Naive B cell (primary cell): ENCODE measurements at regions not wholly inside any gene's neighbourhood (a gene's known extent, or its start where the extent isn't known, plus 50 kb on each side); places are given as distances from the start of the nearest gene placed in this dataset.
"Not testable (repeated sequence)": the region's sequence is repeated elsewhere in the genome, so short reads cannot be mapped to it uniquely, and the experiment has no call there.

Experiments used
- ATAC-seq, 2 donors: fragments of 150-1000 bp; cut with Tn5 transposase; 2 replicates each; pipeline ENCODE4 v1.10.0; 2021; ENCODE audit warnings: low read depth in 2 of 2, mild to moderate bottlenecking in 2 of 2, moderate library complexity in 2 of 2
- DNase-seq: peaks from one replicate; pipeline ENCODE4 v3.0.0; 2022
- H3K27ac Mint-ChIP-seq, 6 donors: one replicate each; pipeline ENCODE4 v1.8.0; 2020 to 2022; ENCODE audit warnings: mild to moderate bottlenecking in 6 of 6, mixed read lengths in 6 of 6, moderate library complexity in 5 of 6, inconsistent platforms in 2 of 6
- H3K27me3 Mint-ChIP-seq, 3 donors: one replicate each; pipeline ENCODE4 v1.8.0; 2021 to 2022; ENCODE audit warnings: mixed read lengths in 3 of 3, mild to moderate bottlenecking in 1 of 3
- H3K36me3 Mint-ChIP-seq, 2 donors: one replicate each; pipeline ENCODE4 v1.8.0; 2020 to 2022; ENCODE audit warnings: mixed read lengths in 2 of 2, inconsistent platforms in 1 of 2, mild to moderate bottlenecking in 1 of 2
- H3K4me1 Mint-ChIP-seq, 3 donors: one replicate each; pipeline ENCODE4 v1.8.0; 2020 to 2022; ENCODE audit warnings: mixed read lengths in 3 of 3, inconsistent platforms in 1 of 3, mild to moderate bottlenecking in 1 of 3, moderate library complexity in 1 of 3
- H3K4me3 Mint-ChIP-seq, 8 donors: one replicate each; pipeline ENCODE4 v1.8.0; 2020 to 2022; ENCODE audit warnings: mild to moderate bottlenecking in 8 of 8, mixed read lengths in 8 of 8, moderate library complexity in 8 of 8, inconsistent platforms in 2 of 8
- H3K9me3 Mint-ChIP-seq, 7 donors: one replicate each; pipeline ENCODE4 v1.8.0; 2020 to 2022; ENCODE audit warnings: mixed read lengths in 7 of 7, mild to moderate bottlenecking in 5 of 7, inconsistent platforms in 2 of 7, moderate library complexity in 1 of 7

GRCh38 chr6:25154034-25154596, 125.1 kb upstream of the CARMIL1 start:
- Mint-ChIP-seq H3K4me1 (peaks cover 12 to 22% (median 18%) of the 10 kb centered on the region in 3 donors), H3K27me3 (no peaks in the 10 kb centered on the region), H3K27ac (peak overlapping the region in 1 of 6 donors; percentile 54), H3K4me3 (no peak overlapping the region), H3K36me3 (peaks cover under 1 to 10% of the 10 kb centered on the region in 2 donors), H3K9me3 (peaks cover 7 to 16% (median 12%) of the 10 kb centered on the region in 7 donors)
- ATAC-seq: no peak
- DNase-seq: no peak

- ATAC-seq (no peak), DNase-seq (no peak)
- Mint-ChIP-seq H3K9me3 (peaks cover 9 to 25% (median 18%) of the 10 kb centered on the region in 7 donors), H3K36me3 (peaks cover 4 to 7% of the 10 kb centered on the region in 2 donors), H3K27me3 (no peaks in the 10 kb centered on the region), H3K27ac (peak overlapping the region in 1 of 6 donors; percentile 70), H3K4me1 (peaks cover 12 to 22% (median 18%) of the 10 kb centered on the region in 3 donors), H3K4me3 (peak overlapping the region in 1 of 8 donors; percentile 51)
These were observed 124.0 kb upstream of the CARMIL1 start for GRCh38 chr6:25155211-25155610.

- peaks cover 9 to 29% (median 21%) of the 10 kb centered on the region in 7 donors for H3K9me3 Mint-ChIP-seq
- peaks cover 0 to 2% (median 0%) of the 10 kb centered on the region in 3 donors for H3K27me3 Mint-ChIP-seq
- H3K4me3 Mint-ChIP-seq: peak overlapping the region in 1 of 8 donors; percentile 26
- DNase-seq: no peak
- H3K4me1 Mint-ChIP-seq: peaks cover 12 to 22% (median 18%) of the 10 kb centered on the region in 3 donors
- no peak for ATAC-seq
- peak overlapping the region in 1 of 6 donors; percentile 25 for H3K27ac Mint-ChIP-seq
- H3K36me3 Mint-ChIP-seq: peaks cover 4 to 7% of the 10 kb centered on the region in 2 donors
These were observed 123.1 kb upstream of the CARMIL1 start for GRCh38 chr6:25156123-25156522.

- peaks cover 4 to 7% of the 10 kb centered on the region in 2 donors for H3K36me3 Mint-ChIP-seq
These were observed 122.0 kb upstream of the CARMIL1 start for GRCh38 chr6:25157183-25157582.

GRCh38 chr6:25157842-25158241, 121.3 kb upstream of the CARMIL1 start:
- no peak for ATAC-seq
- H3K4me3 Mint-ChIP-seq: no peak overlapping the region
- H3K27me3 Mint-ChIP-seq: peaks cover 0 to 4% (median 0%) of the 10 kb centered on the region in 3 donors
- no peak overlapping the region for H3K27ac Mint-ChIP-seq
- H3K4me1 Mint-ChIP-seq: peaks cover 12 to 22% (median 18%) of the 10 kb centered on the region in 3 donors
- H3K36me3 Mint-ChIP-seq: peaks cover 4 to 7% of the 10 kb centered on the region in 2 donors
- peaks cover 11 to 31% (median 24%) of the 10 kb centered on the region in 7 donors for H3K9me3 Mint-ChIP-seq
- DNase-seq: no peak

More at GRCh38 chr6:25157183-25157582, 122.0 kb upstream of the CARMIL1 start:
- H3K9me3 Mint-ChIP-seq: peaks cover 11 to 31% (median 24%) of the 10 kb centered on the region in 7 donors
- peaks cover 12 to 22% (median 18%) of the 10 kb centered on the region in 3 donors for H3K4me1 Mint-ChIP-seq
- ATAC-seq (no peak), DNase-seq (no peak)
- no peak overlapping the region for H3K27ac Mint-ChIP-seq
- peaks cover 0 to 4% (median 0%) of the 10 kb centered on the region in 3 donors for H3K27me3 Mint-ChIP-seq
- H3K4me3 Mint-ChIP-seq: no peak overlapping the region

GRCh38 chr6:25160134-25160533, 119.0 kb upstream of the CARMIL1 start:
- not testable (repeated sequence) for DNase-seq, H3K36me3 Mint-ChIP-seq, H3K4me3 Mint-ChIP-seq, H3K27me3 Mint-ChIP-seq, ATAC-seq
- peaks cover 11 to 34% (median 27%) of the 10 kb centered on the region in 7 donors for H3K9me3 Mint-ChIP-seq
- H3K27ac Mint-ChIP-seq: peak overlapping the region in 1 of 6 donors; percentile 37
- H3K4me1 Mint-ChIP-seq: peaks cover 12 to 20% (median 17%) of the 10 kb centered on the region in 3 donors

- no peak for ATAC-seq
These were observed 114.0 kb upstream of the CARMIL1 start for GRCh38 chr6:25165177-25165576.

GRCh38 chr6:25165800-25166199, 113.4 kb upstream of the CARMIL1 start:
- peaks cover 0 to 8% (median 5%) of the 10 kb centered on the region in 7 donors for H3K9me3 Mint-ChIP-seq
- no peak for ATAC-seq
- H3K4me1 Mint-ChIP-seq: no peaks in the 10 kb centered on the region

More at GRCh38 chr6:25165177-25165576, 114.0 kb upstream of the CARMIL1 start:
- peaks cover 0 to 4% (median 0%) of the 10 kb centered on the region in 3 donors for H3K27me3 Mint-ChIP-seq
- H3K4me1 Mint-ChIP-seq: no peaks in the 10 kb centered on the region
- DNase-seq: no peak
- peaks cover 0 to 9% (median 7%) of the 10 kb centered on the region in 7 donors for H3K9me3 Mint-ChIP-seq
- no peak overlapping the region for H3K27ac Mint-ChIP-seq
- H3K4me3 Mint-ChIP-seq: peak overlapping the region in 1 of 8 donors; percentile 37
- H3K36me3 Mint-ChIP-seq: peaks cover 0 to 10% of the 10 kb centered on the region in 2 donors

GRCh38 chr6:25166955-25167748, 112.0 kb upstream of the CARMIL1 start:
- ATAC-seq (no peak), DNase-seq (no peak)
- H3K36me3 Mint-ChIP-seq: peaks cover 0 to 10% of the 10 kb centered on the region in 2 donors
- H3K27ac Mint-ChIP-seq: peak overlapping the region in 1 of 6 donors; percentile 14
- H3K4me3 Mint-ChIP-seq: no peak overlapping the region
- peaks cover 0 to 6% (median 3%) of the 10 kb centered on the region in 7 donors for H3K9me3 Mint-ChIP-seq
- H3K27me3 Mint-ChIP-seq: no peaks in the 10 kb centered on the region
- no peaks in the 10 kb centered on the region for H3K4me1 Mint-ChIP-seq

More at GRCh38 chr6:25165800-25166199, 113.4 kb upstream of the CARMIL1 start:
- Mint-ChIP-seq H3K27ac (no peak overlapping the region), H3K27me3 (peaks cover 0 to 4% (median 0%) of the 10 kb centered on the region in 3 donors), H3K36me3 (peaks cover 0 to 10% of the 10 kb centered on the region in 2 donors), H3K4me3 (no peak overlapping the region)
- DNase-seq: no peak

GRCh38 chr6:25167961-25168360, 111.2 kb upstream of the CARMIL1 start:
- ATAC-seq: no peak
- peaks cover 0 to 3% (median 0%) of the 10 kb centered on the region in 3 donors for H3K4me1 Mint-ChIP-seq
- H3K36me3 Mint-ChIP-seq: peaks cover 0 to 10% of the 10 kb centered on the region in 2 donors
- no peak for DNase-seq
- no peak overlapping the region for H3K4me3 Mint-ChIP-seq
- peaks cover 0 to 6% (median 3%) of the 10 kb centered on the region in 7 donors for H3K9me3 Mint-ChIP-seq
- H3K27ac Mint-ChIP-seq: no peak overlapping the region
- peaks cover 0 to 5% (median 0%) of the 10 kb centered on the region in 3 donors for H3K27me3 Mint-ChIP-seq

GRCh38 chr6:25168637-25169036, 110.5 kb upstream of the CARMIL1 start:
- Mint-ChIP-seq H3K27me3 (peaks cover 0 to 6% (median 0%) of the 10 kb centered on the region in 3 donors), H3K4me3 (no peak overlapping the region), H3K9me3 (peaks cover 0 to 6% (median 3%) of the 10 kb centered on the region in 7 donors), H3K36me3 (peaks cover 0 to 10% of the 10 kb centered on the region in 2 donors), H3K27ac (no peak overlapping the region), H3K4me1 (peaks cover 0 to 5% (median 0%) of the 10 kb centered on the region in 3 donors)
- DNase-seq (no peak), ATAC-seq (no peak)

GRCh38 chr6:25169553-25169952, 109.6 kb upstream of the CARMIL1 start:
- DNase-seq (no peak), ATAC-seq (no peak)
- H3K9me3 Mint-ChIP-seq: peaks cover 0 to 3% (median under 1%) of the 10 kb centered on the region in 7 donors
- peaks cover 0 to 6% (median 0%) of the 10 kb centered on the region in 3 donors for H3K27me3 Mint-ChIP-seq
- H3K4me1 Mint-ChIP-seq: peaks cover 0 to 5% (median 0%) of the 10 kb centered on the region in 3 donors
- H3K4me3 Mint-ChIP-seq: no peak overlapping the region
- H3K36me3 Mint-ChIP-seq: peaks cover 0 to 6% of the 10 kb centered on the region in 2 donors
- H3K27ac Mint-ChIP-seq: peak overlapping the region in 1 of 6 donors; percentile 34

GRCh38 chr6:25169961-25170360, 109.2 kb upstream of the CARMIL1 start:
- peak overlapping the region in 2 of 6 donors; percentile 34 to 62 for H3K27ac Mint-ChIP-seq
- H3K9me3 Mint-ChIP-seq: peaks cover 0 to 2% (median 0%) of the 10 kb centered on the region in 7 donors
- DNase-seq (no peak), ATAC-seq (no peak)
- H3K4me1 Mint-ChIP-seq: peaks cover 0 to 5% (median 0%) of the 10 kb centered on the region in 3 donors
- H3K4me3 Mint-ChIP-seq: no peak overlapping the region
- peaks cover 0 to 5% of the 10 kb centered on the region in 2 donors for H3K36me3 Mint-ChIP-seq
- peaks cover 0 to 6% (median 0%) of the 10 kb centered on the region in 3 donors for H3K27me3 Mint-ChIP-seq
